DOHH2 (cell line): ENCODE measurements at regions not wholly inside any gene's neighbourhood (a gene's known extent, or its start where the extent isn't known, plus 50 kb on each side); places are given as distances from the start of the nearest gene placed in this dataset.
A peak's percentile ranks its signal among the peaks of the same experiment; 100 is the strongest.

Source experiments
- H3F3A ChIP-seq: fragments of 200-600 bp; sonication (generic), shearing (Covaris generic); 2 replicates; pipeline ENCODE4 v1.6.0; 2016; ENCODE audit warnings: antibody characterized with exemption, mild to moderate bottlenecking; ENCODE audit not compliant: control insufficient read depth, insufficient read depth
- H3K27ac ChIP-seq: fragments of 200-600 bp; sonication (generic); 2 replicates; pipeline ENCODE4 v1.5.1; 2014; ENCODE audit warnings: low read depth, mild to moderate bottlenecking, low read length, moderate library complexity
- H3K27me3 ChIP-seq: fragments of 200-600 bp; sonication (generic); 2 replicates; pipeline ENCODE4 v1.6.1; 2014; ENCODE audit warnings: mild to moderate bottlenecking, low read length, mixed read lengths; ENCODE audit not compliant: control insufficient read depth
- H3K36me3 ChIP-seq: fragments of 200-600 bp; sonication (generic); 2 replicates; pipeline ENCODE4 v1.6.1; 2014; ENCODE audit warnings: mild to moderate bottlenecking, low read length, moderate library complexity, mixed read lengths; ENCODE audit not compliant: control insufficient read depth
- H3K4me1 ChIP-seq: fragments of 200-600 bp; sonication (generic); 2 replicates; pipeline ENCODE4 v1.6.1; 2014; ENCODE audit warnings: mild to moderate bottlenecking, low read length, mixed read lengths; ENCODE audit not compliant: control insufficient read depth
- H3K4me2 ChIP-seq: fragments of 200-600 bp; sonication (generic); 2 replicates; pipeline ENCODE4 v1.6.0; 2014; ENCODE audit warnings: mild to moderate bottlenecking, low read length, moderate library complexity
- H3K4me3 ChIP-seq: fragments of 200-600 bp; sonication (generic); 2 replicates; pipeline ENCODE4 v1.5.1; 2014; ENCODE audit warnings: mild to moderate bottlenecking, low read length, mixed read lengths
- H3K79me2 ChIP-seq: fragments of 200-600 bp; sonication (generic); 2 replicates; pipeline ENCODE4 v1.6.1; 2014; ENCODE audit warnings: mild to moderate bottlenecking, low read length, mixed read lengths; ENCODE audit not compliant: control insufficient read depth
- H3K9me2 ChIP-seq: fragments of 200-600 bp; sonication (generic); replicated peaks from 2 replicates; pipeline ENCODE4 v1.6.1; 2014; ENCODE audit warnings: mild to moderate bottlenecking, low read length, mixed read lengths; ENCODE audit not compliant: control insufficient read depth
- H3K9me3 ChIP-seq: fragments of 200-600 bp; sonication (generic); 2 replicates; pipeline ENCODE4 v1.6.1; 2014; ENCODE audit warnings: antibody characterized with exemption, low read length, mixed read lengths; ENCODE audit not compliant: control insufficient read depth, insufficient read depth
- H4K20me1 ChIP-seq: fragments of 200-600 bp; sonication (generic); 2 replicates; pipeline ENCODE4 v1.6.0; 2014; ENCODE audit warnings: low read depth, mild to moderate bottlenecking, antibody characterized with exemption, low read length, moderate library complexity; ENCODE audit not compliant: control insufficient read depth, insufficient read depth
- EZH2phosphoT487 ChIP-seq: fragments of 200-600 bp; sonication (generic); IDR thresholded peaks from 2 replicates; pipeline ENCODE4 v1.6.1; 2017; ENCODE audit warnings: borderline replicate concordance, mild to moderate bottlenecking, antibody characterized with exemption, low read length, moderate library complexity, mixed read lengths
- TF ChIP-seq, protein P1 (sequence below): fragments of 200-600 bp; sonication (generic); IDR thresholded peaks from one replicate; pipeline ENCODE4 v1.5.1; 2014; ENCODE audit warnings: antibody characterized with exemption, mild to moderate bottlenecking, low read depth, low read length; ENCODE audit not compliant: poor library complexity, severe bottlenecking

DNA sequence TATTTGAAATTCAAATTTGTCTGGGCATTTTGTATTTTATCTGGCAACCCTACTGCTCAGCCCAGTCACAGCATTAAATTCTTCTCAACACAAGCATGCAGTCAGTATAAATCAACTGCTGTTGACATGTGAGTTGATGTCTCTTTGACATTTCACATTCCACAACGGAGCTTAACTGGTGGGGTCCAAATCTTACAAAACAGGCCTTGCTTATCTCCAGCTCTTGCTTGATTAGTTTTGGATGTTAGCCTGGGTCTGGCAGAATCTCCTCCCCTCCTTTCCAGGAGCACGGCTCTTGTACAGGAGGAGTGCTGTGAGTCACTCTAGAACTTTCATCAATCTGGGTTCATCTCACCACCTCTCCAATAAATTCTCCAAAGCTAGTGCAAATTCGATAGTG lies 80.8 kb upstream of the PHACTR1 start:
- H3K27ac ChIP-seq, result no peak overlapping the region
- H4K20me1 ChIP-seq, result no peaks in the 10 kb centered on the region
- no peaks in the 10 kb centered on the region for H3K9me3 ChIP-seq
- no peak for TF ChIP-seq EZH2phosphoT487
- TF ChIP-seq, protein P1, sequence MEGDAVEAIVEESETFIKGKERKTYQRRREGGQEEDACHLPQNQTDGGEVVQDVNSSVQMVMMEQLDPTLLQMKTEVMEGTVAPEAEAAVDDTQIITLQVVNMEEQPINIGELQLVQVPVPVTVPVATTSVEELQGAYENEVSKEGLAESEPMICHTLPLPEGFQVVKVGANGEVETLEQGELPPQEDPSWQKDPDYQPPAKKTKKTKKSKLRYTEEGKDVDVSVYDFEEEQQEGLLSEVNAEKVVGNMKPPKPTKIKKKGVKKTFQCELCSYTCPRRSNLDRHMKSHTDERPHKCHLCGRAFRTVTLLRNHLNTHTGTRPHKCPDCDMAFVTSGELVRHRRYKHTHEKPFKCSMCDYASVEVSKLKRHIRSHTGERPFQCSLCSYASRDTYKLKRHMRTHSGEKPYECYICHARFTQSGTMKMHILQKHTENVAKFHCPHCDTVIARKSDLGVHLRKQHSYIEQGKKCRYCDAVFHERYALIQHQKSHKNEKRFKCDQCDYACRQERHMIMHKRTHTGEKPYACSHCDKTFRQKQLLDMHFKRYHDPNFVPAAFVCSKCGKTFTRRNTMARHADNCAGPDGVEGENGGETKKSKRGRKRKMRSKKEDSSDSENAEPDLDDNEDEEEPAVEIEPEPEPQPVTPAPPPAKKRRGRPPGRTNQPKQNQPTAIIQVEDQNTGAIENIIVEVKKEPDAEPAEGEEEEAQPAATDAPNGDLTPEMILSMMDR, result no peak
- H3K4me2 ChIP-seq, result no peak overlapping the region
- H3K4me3 ChIP-seq, result no peak overlapping the region
- H3K36me3 ChIP-seq, result no peaks in the 10 kb centered on the region
- H3K4me1 ChIP-seq, result no peaks in the 10 kb centered on the region
- 0 out of 2 replicates have a peak, but pooled peaks cover 3% of the 10 kb centered on the region for H3K27me3 ChIP-seq
- no peaks in the 10 kb centered on the region for H3K9me2 ChIP-seq
- H3F3A ChIP-seq, result no peaks in the 10 kb centered on the region
- H3K79me2 ChIP-seq, result no peaks in the 10 kb centered on the region

DNA sequence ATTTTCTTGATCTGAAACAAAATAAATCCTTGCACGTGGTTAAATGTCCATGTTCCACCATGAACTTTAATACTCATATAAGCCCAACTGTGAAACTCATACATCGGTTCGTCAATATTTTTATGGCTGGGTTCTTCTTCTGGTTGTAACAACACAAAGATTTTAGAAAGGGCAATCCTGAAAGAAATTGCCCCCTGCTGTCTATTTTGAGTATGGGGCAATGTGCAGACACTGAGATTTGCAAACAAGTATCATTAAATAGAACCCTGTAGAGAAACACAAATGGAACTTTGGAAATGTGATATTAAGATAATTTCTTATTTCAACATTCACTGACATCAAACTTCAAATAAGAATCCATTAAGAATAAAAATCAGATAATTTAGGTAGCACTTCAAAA lies 80.2 kb upstream of the PHACTR1 start:
- Histone ChIP-seq H3K9me3 (no peaks in the 10 kb centered on the region), H3F3A (no peaks in the 10 kb centered on the region), H3K4me1 (no peaks in the 10 kb centered on the region), H3K27ac (no peak overlapping the region), H3K27me3 (0 out of 2 replicates have a peak, but pooled peaks cover 3% of the 10 kb centered on the region), H3K4me2 (no peak overlapping the region), H3K4me3 (no peak overlapping the region), H3K79me2 (no peaks in the 10 kb centered on the region), H4K20me1 (no peaks in the 10 kb centered on the region), H3K36me3 (no peaks in the 10 kb centered on the region), H3K9me2 (no peaks in the 10 kb centered on the region)
- TF ChIP-seq EZH2phosphoT487, result no peak
- TF ChIP-seq, protein P1, result peak; percentile 23

DNA sequence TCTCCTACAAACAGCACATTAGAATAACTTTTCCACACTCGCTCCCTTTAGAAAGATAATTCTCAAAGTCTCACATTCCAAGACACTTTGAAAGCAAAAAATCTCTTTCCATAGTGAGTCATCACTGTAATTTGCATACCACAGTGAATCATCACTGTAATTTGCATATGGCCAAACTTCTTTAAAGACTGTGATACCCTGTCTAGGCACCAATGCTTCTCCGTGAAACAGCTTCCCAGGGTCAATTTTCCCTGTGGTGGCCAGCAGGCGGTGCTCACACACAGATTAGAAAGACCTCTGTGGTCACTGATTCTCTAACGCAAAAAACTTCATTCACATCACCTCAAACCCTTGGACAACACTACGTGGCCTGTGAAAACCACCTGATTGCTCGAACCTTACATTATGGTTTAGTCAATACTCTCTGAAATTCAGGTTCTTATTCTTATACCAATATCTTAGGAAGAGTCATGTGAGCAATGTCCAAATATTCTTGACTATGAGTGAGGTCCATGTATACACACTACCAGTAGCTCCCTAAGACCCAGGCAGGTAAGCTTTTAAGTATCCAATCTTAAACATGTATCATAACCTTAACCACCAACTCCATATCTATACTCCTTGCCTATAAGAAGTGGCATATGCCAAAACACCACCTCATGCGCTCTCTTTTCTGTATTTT lies 78.5 kb upstream of the PHACTR1 start:
- H3F3A ChIP-seq, result no peaks in the 10 kb centered on the region
- H3K79me2 ChIP-seq, result no peaks in the 10 kb centered on the region
- H3K27ac ChIP-seq, result no peak overlapping the region
- no peaks in the 10 kb centered on the region for H4K20me1 ChIP-seq
- H3K9me3 ChIP-seq, result no peaks in the 10 kb centered on the region
- H3K4me2 ChIP-seq, result no peak overlapping the region
- H3K4me1 ChIP-seq, result no peaks in the 10 kb centered on the region
- H3K9me2 ChIP-seq, result no peaks in the 10 kb centered on the region
- H3K4me3 ChIP-seq, result no peak overlapping the region
- H3K36me3 ChIP-seq, result no peaks in the 10 kb centered on the region
- no peaks in the 10 kb centered on the region for H3K27me3 ChIP-seq
- TF ChIP-seq EZH2phosphoT487, result no peak
- TF ChIP-seq, protein P1, result peak; percentile 73
